ENCODE measurements at regions not wholly inside any gene's neighbourhood (a gene's known extent, or its start where the extent isn't known, plus 50 kb on each side); places are given as distances from the start of the nearest gene placed in this dataset.
A peak's percentile ranks its signal among the peaks of the same experiment; 100 is the strongest.

DNA sequence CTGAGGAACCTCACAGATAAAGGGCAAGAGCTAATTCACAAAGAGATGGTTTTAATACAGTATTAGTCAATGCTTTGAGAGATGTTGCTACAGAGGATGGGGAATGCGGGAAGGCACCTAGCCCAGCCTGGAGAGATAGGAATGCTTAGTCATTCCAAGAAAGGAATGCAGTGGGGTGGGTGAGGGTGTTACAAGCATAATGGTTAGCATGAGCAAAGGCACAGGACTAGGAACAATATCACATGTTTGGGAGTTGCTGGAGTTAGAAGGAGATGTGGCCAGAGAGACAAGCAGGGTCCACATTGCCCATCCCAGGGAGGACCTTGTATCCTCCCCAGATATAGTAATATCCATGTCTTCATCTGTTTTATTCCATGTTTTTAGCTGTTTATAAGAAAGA is 107.0 kb upstream of the OGFRL1 start:
- H3K18ac ChIP-seq (ENCODE audit: extremely low read depth, low read length) = 0 out of 2 replicates have a peak overlapping the region, but pooled peaks have one; percentile 35
- H3K4ac ChIP-seq (replicated peaks; ENCODE audit: insufficient read length, low read depth, low read length) = no peak overlapping the region
- 32% methylated on average over 1 of the region's 1 CpG; no CpG with 5 or more reads in 1 of the 2 experiments for WGBS, 2 experiments (ENCODE audit: extremely low coverage in 1 of 2, insufficient coverage in 1 of 2, insufficient read length in 1 of 2, insufficient replicate concordance in 2 of 2, low coverage in 1 of 2, low lambda C conversion rate in 2 of 2, missing lambda C conversion rate in 1 of 2)
- peak overlapping the region; percentile 3; the same call in 1 of the 2 replicates for H2BK20ac ChIP-seq (ENCODE audit: low read length)
- H3K27me3 ChIP-seq (replicated peaks in 1 of 4; ENCODE audit: control insufficient read depth in 3 of 4, extremely low read depth in 1 of 4, insufficient read depth in 3 of 4, low read length in 3 of 4) = no peaks in the 10 kb centered on the region
- H2AFZ ChIP-seq (ENCODE audit: low read length) = 0 out of 2 replicates have a peak overlapping the region, but pooled peaks have one; percentile 24
- no peaks in the 10 kb centered on the region for H3K79me1 ChIP-seq (ENCODE audit: low read depth, low read length)
- peak overlapping the region; percentile 86; the same call in 1 of the 2 replicates for H2BK5ac ChIP-seq (ENCODE audit: low read depth, low read length)
- no peak overlapping the region for H2AK5ac ChIP-seq (ENCODE audit: low read depth, low read length)
- H3K23ac ChIP-seq (ENCODE audit: insufficient read length) = no peak overlapping the region
- FAIRE-seq (peak; percentile 98), DNase-seq (ENCODE audit: low read depth in 1 of 2, low spot score in 2 of 2) (peak in 1 of 2 experiments; percentile 62)
- H4K8ac ChIP-seq (ENCODE audit: extremely low read depth, insufficient read depth, low read length) = no peak overlapping the region
- H3K9ac ChIP-seq (replicated peaks in 1 of 4; ENCODE audit: extremely low read depth in 1 of 4, low read depth in 3 of 4, low read length in 3 of 4) = no peak overlapping the region
- peaks cover 0 to 11% (median 2%) of the 10 kb centered on the region in 4 experiments; a peak in 4 of 7 replicates for H3K4me1 ChIP-seq (replicated peaks in 1 of 4; ENCODE audit: control insufficient read depth in 3 of 4, insufficient read depth in 4 of 4, low read length in 3 of 4)
- H4K5ac ChIP-seq (ENCODE audit: insufficient read length, low read depth, low read length) = no peak overlapping the region
- peak overlapping the region; percentile 57 for H4K91ac ChIP-seq (replicated peaks; ENCODE audit: insufficient read length, low read length)
- no peaks in the 10 kb centered on the region for H3K79me2 ChIP-seq (ENCODE audit: control insufficient read depth in 1 of 2, insufficient read depth in 2 of 2, low read length in 2 of 2)
- ChIA-PET CTCF (ENCODE audit: partially characterized antibody) (interaction anchor here (0.6 to 1.3 kb wide), 3 partner anchors 8 to 56 kb away, joined by 3 read pairs; no protein-coding TSS in a partner anchor), POLR2A (ENCODE audit: partially characterized antibody) (no interaction called here)
- H2BK15ac ChIP-seq (ENCODE audit: low read length) = no peak overlapping the region
- H4K20me1 ChIP-seq (replicated peaks in 1 of 2; ENCODE audit: control insufficient read depth in 1 of 2, insufficient read depth in 2 of 2, low read length in 2 of 2) = no peaks in the 10 kb centered on the region
- no peak overlapping the region for H3K56ac ChIP-seq (replicated peaks; ENCODE audit: insufficient read length, low read depth, low read length)
- no peak overlapping the region for H3K27ac ChIP-seq (ENCODE audit: low read depth, low read length)
- H2BK120ac ChIP-seq (replicated peaks; ENCODE audit: low read depth, low read length) = no peak overlapping the region
- no peak overlapping the region for H3K14ac ChIP-seq (ENCODE audit: insufficient read length)
- H3K23me2 ChIP-seq (ENCODE audit: low read depth, low read length) = no peaks in the 10 kb centered on the region
- peak overlapping the region; percentile 17 to 63 for H3K4me2 ChIP-seq (ENCODE audit: insufficient read depth in 1 of 2, low read depth in 2 of 2, low read length in 2 of 2)
- H3K9me3 ChIP-seq (ENCODE audit: insufficient read depth in 2 of 2, low read depth in 1 of 2, low read length in 1 of 2) = no peaks in the 10 kb centered on the region
- H3K36me3 ChIP-seq (ENCODE audit: control insufficient read depth in 2 of 4, insufficient read depth in 4 of 4, low read length in 3 of 4) = no peaks in the 10 kb centered on the region; a peak in 1 of 8 replicates
- peak overlapping the region; percentile 93; the same call in 1 of the 2 replicates for H2BK12ac ChIP-seq (ENCODE audit: low read depth, low read length)
- H3K4me3 ChIP-seq (ENCODE audit: extremely low read depth in 1 of 4, insufficient read depth in 2 of 4, low read depth in 3 of 4, low read length in 4 of 4) = no peak overlapping the region
- TF ChIP-seq KDM5A (IDR thresholded peaks at IDR 0.05; ENCODE audit: low read length) (no peak), JUND (IDR thresholded peaks at IDR 0.05; ENCODE audit: low read length) (peak; percentile 68), CBX5 (IDR thresholded peaks at IDR 0.05; ENCODE audit: low read depth, low read length) (no peak), NRF1 (IDR thresholded peaks at IDR 0.05; ENCODE audit: low read depth, low read length) (no peak), SIX5 (IDR thresholded peaks at IDR 0.05; ENCODE audit: low read depth, low read length) (no peak), EP300 (IDR thresholded peaks at IDR 0.05; ENCODE audit: borderline replicate concordance in 1 of 2, low read depth in 2 of 2, low read length in 2 of 2) (peak in 1 of 2 experiments; percentile 69; a peak in 1 of 3 replicates), HDAC2 (IDR thresholded peaks at IDR 0.05; ENCODE audit: borderline replicate concordance in 1 of 2, low read depth in 2 of 2, low read length in 2 of 2) (no peak), ASH2L (IDR thresholded peaks at IDR 0.05; ENCODE audit: low read length) (peak; percentile 73), HDAC6 (IDR thresholded peaks at IDR 0.05; ENCODE audit: low read depth, low read length) (no peak), TCF12 (IDR thresholded peaks at IDR 0.05; ENCODE audit: low read depth, low read length) (no peak), FOSL1 (IDR thresholded peaks at IDR 0.05; ENCODE audit: insufficient read depth, low read depth, low read length) (no peak)
- TF ChIP-seq, protein P1, sequence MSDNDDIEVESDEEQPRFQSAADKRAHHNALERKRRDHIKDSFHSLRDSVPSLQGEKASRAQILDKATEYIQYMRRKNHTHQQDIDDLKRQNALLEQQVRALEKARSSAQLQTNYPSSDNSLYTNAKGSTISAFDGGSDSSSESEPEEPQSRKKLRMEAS (IDR thresholded peaks at IDR 0.05) = peak; percentile 49; the same call in 1 of the 2 replicates
